ENCODE measurements at regions not wholly inside any gene's neighbourhood (a gene's known extent, or its start where the extent isn't known, plus 50 kb on each side); places are given as distances from the start of the nearest gene placed in this dataset.

DNA sequence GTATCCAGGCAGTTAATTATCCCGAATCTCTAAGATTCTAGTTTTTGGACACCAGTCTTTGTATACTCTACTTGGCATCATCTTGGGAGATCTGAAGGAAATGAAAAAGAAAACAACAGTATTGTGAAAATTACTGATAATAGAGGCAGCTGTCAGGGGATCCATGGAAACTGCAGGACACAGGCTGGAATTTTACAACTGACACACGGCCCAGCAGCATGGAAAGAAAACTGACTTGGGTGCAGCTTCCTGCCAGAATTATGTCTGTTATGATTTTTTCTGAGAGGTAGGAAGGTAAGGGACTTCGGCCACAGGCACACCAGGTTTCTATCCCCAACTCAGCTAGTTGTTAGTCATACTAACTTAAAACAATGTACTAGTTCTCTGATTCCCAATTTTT lies 57.7 kb upstream of the ERBB4 start:
- no peak for DNase-seq

DNA sequence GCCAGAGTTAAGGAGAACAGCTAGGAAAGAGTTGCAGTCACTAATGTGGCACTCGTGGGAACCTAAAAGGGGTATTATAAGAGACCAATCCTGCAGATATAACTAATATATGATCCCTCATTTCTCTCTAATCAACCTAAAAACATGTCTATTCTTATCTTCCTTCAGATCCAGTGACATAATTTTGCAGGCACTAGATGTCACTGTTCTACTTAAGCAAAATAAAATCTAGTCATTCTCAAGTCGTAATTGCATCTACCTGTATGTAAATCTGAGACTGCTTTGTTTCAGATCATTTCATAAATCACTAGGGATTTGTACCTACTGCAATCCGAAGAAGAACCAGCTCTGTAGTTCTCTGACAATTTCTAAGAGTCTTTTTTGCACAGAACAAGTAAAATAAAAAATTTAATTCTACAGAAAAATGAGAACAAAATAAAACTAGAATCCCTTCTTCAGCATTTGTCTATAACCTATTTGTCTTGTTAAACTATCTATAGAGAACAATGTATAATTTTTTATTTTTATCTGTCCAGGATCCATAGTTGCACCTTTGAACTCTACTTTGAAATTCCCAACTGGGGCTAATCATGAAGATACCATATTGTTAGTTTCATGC lies 56.5 kb upstream of the ERBB4 start:
- no peak for DNase-seq

DNA sequence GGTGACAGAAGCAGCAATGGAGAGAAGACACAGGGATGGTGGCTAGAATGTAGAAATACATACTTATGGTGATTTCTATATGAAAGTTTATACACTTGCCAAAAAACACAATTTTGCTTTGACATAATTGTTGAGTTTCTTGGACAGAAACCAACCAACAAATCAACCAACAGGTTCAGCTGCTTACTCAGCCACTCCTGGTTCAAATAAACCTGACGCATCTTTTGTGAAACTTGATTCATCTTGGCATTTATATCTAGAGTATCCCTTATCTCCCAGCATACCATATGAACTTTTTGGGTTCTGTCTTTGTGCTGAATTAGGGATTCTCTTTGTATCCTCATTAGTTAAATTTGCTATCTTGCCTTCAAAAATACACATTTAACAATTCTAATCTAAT lies 54.1 kb upstream of the ERBB4 start:
- no peak for DNase-seq
